ENCODE measurements at regions not wholly inside any gene's neighbourhood (a gene's known extent, or its start where the extent isn't known, plus 50 kb on each side); places are given as distances from the start of the nearest gene placed in this dataset.
"Not testable (repeated sequence)": the region's sequence is repeated elsewhere in the genome, so short reads cannot be mapped to it uniquely, and the experiment has no call there.

DNA sequence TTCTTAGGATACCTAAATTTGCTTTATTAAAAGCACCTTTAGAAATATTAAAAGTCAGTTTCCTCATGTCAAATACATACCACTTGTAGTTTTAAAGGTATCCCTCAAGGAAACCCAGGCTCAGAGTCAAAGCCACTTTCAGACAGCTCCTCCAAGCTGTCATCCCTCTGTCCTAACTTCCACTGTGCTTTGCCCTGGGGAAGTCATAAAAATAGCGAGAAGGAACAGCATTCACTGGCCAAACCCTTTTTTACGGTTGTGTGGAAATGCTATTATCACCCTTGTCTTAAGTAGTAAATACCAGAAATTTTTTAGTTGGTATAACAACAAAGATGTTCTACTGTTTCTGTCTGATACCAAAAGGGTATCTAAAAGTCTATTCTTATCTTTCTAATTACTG lies 680.5 kb downstream of the ZEB2 start:
- no peak overlapping the region for H3K27ac ChIP-seq (ENCODE audit: low read depth, low read length)
- H3K36me3 ChIP-seq (ENCODE audit: control insufficient read depth, insufficient read depth, low read length): no peaks in the 10 kb centered on the region
- H3K27me3 ChIP-seq (ENCODE audit: control insufficient read depth, insufficient read depth, low read length): no peaks in the 10 kb centered on the region
- H3K4me3 ChIP-seq (ENCODE audit: low read depth, low read length): no peak overlapping the region
- H3K4me1 ChIP-seq (ENCODE audit: control insufficient read depth, insufficient read depth, low read length): no peaks in the 10 kb centered on the region
- H3K9ac ChIP-seq (ENCODE audit: low read depth, low read length): no peak overlapping the region
- H3K9me3 ChIP-seq (ENCODE audit: control insufficient read depth, insufficient read depth, low read length): no peaks in the 10 kb centered on the region

DNA sequence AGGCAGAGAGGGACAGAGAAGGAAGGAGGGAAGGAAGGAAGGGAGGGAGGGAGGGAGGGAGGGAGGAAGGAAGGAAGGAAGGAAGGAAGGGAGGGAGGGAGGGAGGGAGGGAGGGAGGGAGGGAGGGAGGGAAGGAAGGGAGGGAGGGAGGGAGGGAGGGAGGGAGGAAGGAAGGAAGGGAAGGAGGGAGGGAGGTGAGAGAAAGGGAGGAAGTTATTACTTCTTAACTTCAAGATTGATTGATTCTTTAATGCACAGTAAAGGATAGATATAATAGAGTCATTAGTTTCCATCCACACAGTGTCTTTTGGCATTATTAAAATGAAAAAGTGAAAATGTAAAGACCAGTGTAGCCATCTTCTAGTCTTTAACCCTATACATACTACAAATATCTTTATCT lies 682.9 kb downstream of the ZEB2 start:
- not testable (repeated sequence) for H3K4me3 ChIP-seq (ENCODE audit: low read depth, low read length); H3K9me3 ChIP-seq (ENCODE audit: control insufficient read depth, insufficient read depth, low read length); H3K27me3 ChIP-seq (ENCODE audit: control insufficient read depth, insufficient read depth, low read length); H3K9ac ChIP-seq (ENCODE audit: low read depth, low read length); H3K36me3 ChIP-seq (ENCODE audit: control insufficient read depth, insufficient read depth, low read length); H3K27ac ChIP-seq (ENCODE audit: low read depth, low read length)
- H3K4me1 ChIP-seq (ENCODE audit: control insufficient read depth, insufficient read depth, low read length): peaks cover 17% of the 10 kb centered on the region

DNA sequence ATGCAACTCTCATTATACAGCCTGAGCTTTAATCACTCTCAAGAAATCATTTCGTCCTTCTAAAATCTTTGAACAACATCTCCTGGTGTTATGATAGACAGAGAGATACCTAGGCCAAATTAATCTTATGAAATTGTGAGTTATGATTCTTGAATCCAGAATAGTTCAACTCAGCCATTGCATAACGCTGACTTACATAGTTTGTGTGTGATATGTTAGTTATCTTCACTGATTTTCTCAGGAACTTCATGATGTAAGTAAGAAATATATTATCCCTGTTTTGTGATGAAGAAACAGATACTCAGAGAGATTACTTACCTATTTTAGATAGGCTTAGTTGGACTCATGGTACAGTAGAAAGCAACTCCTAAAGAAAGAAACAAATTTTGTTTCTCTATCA lies 684.4 kb downstream of the ZEB2 start:
- no peaks in the 10 kb centered on the region for H3K27me3 ChIP-seq (ENCODE audit: control insufficient read depth, insufficient read depth, low read length)
- H3K4me1 ChIP-seq (ENCODE audit: control insufficient read depth, insufficient read depth, low read length): peaks cover 21% of the 10 kb centered on the region
- no peak overlapping the region for H3K4me3 ChIP-seq (ENCODE audit: low read depth, low read length)
- no peaks in the 10 kb centered on the region for H3K36me3 ChIP-seq (ENCODE audit: control insufficient read depth, insufficient read depth, low read length)
- H3K9ac ChIP-seq (ENCODE audit: low read depth, low read length): no peak overlapping the region
- H3K9me3 ChIP-seq (ENCODE audit: control insufficient read depth, insufficient read depth, low read length): no peaks in the 10 kb centered on the region
- H3K27ac ChIP-seq (ENCODE audit: low read depth, low read length): no peak overlapping the region

DNA sequence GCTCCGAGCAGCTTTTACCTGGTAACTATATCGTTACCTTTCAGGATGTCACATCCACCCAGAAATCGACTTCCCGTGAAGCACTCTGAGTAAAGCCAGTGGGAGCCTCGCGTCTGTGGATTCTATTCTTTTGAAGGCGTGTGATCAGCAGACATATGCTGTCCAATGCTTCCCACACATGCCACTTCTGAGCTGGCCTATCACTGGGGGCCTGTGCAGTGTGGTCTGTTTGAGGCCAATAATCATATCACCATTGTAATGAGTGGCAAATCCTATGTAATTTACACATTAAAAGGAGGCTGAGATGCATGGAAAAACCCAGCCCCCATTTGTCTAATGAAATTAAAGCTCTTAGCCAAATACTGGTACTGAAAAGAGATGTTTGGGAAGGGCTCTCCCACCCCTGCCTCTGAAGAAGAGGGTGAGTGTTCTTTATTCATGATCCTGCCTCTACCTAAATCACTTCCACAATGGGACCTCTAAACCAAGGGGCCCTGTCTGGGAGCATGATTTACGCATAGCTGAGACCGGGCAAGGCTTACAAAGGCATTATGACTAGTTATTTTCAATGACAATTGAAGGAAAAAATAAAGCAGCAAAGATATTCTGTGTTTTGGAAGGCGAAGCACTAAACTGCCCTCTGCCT lies 686.8 kb downstream of the ZEB2 start:
- peaks cover 21% of the 10 kb centered on the region for H3K4me1 ChIP-seq (ENCODE audit: control insufficient read depth, insufficient read depth, low read length)
- no peaks in the 10 kb centered on the region for H3K27me3 ChIP-seq (ENCODE audit: control insufficient read depth, insufficient read depth, low read length)
- H3K4me3 ChIP-seq (ENCODE audit: low read depth, low read length): no peak overlapping the region
- H3K36me3 ChIP-seq (ENCODE audit: control insufficient read depth, insufficient read depth, low read length): no peaks in the 10 kb centered on the region
- H3K9ac ChIP-seq (ENCODE audit: low read depth, low read length): no peak overlapping the region
- no peaks in the 10 kb centered on the region for H3K9me3 ChIP-seq (ENCODE audit: control insufficient read depth, insufficient read depth, low read length)
- H3K27ac ChIP-seq (ENCODE audit: low read depth, low read length): no peak overlapping the region

DNA sequence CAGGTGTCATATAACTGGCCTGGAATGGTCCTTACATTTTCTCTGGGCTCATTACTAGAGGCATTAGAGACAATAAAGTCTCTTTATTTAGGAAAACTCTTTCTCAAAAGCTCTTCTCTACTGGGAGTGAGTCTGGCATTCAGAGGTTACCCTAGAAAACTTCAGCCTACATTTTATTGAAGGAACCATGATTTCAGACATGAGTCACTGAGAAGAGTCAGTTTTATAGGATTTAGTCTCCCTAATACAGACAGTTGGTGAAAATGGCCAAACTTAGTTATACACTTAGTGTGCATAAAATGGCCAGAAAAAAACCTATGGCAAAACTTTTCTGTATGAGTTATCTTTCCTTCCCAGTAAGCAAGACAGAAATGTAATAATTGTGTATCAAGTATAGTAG lies 689.4 kb downstream of the ZEB2 start:
- H3K4me3 ChIP-seq (ENCODE audit: low read depth, low read length): no peak overlapping the region
- H3K27ac ChIP-seq (ENCODE audit: low read depth, low read length): no peak overlapping the region
- H3K9me3 ChIP-seq (ENCODE audit: control insufficient read depth, insufficient read depth, low read length): no peaks in the 10 kb centered on the region
- no peaks in the 10 kb centered on the region for H3K36me3 ChIP-seq (ENCODE audit: control insufficient read depth, insufficient read depth, low read length)
- no peak overlapping the region for H3K9ac ChIP-seq (ENCODE audit: low read depth, low read length)
- no peaks in the 10 kb centered on the region for H3K27me3 ChIP-seq (ENCODE audit: control insufficient read depth, insufficient read depth, low read length)
- peaks cover 26% of the 10 kb centered on the region for H3K4me1 ChIP-seq (ENCODE audit: control insufficient read depth, insufficient read depth, low read length)

DNA sequence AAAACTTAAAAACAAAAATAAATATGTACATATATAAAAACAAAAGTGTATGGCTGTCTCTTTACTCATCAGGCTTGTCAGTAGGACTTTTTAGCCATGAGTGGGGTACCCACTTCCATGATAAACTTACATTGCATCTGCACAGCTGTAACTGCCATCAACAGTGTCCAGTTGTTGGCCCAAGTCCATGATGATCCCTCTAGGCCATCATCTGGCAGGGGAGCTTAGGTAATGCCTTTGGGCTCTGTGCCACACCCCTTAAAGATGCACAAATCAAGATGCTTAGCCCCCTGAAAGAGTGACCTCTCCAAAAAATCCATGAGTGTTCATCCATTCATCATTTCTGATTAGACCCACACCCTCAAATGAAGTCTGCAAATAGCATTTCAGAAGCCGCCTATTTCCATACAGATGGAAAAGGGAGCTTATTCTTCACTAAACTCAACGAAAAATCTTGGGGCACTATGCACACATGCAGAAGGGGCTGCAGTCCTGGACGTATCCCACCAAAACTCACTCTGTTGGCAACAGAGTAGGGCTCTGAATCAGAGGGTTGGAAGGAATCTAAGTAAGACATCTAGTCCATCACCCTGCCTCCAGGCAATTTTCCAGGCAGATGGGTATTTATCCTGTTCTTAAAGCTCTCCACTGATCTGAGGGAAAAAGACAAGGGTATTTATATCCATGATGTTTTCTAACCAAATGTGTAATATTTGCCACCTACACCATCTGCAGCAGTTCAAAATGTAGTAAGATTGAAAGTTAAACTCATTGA lies 691.0 kb downstream of the ZEB2 start:
- Histone ChIP-seq H3K27me3 (ENCODE audit: control insufficient read depth, insufficient read depth, low read length) (no peaks in the 10 kb centered on the region), H3K4me1 (ENCODE audit: control insufficient read depth, insufficient read depth, low read length) (peaks cover 40% of the 10 kb centered on the region), H3K9ac (ENCODE audit: low read depth, low read length) (no peak overlapping the region), H3K9me3 (ENCODE audit: control insufficient read depth, insufficient read depth, low read length) (no peaks in the 10 kb centered on the region), H3K4me3 (ENCODE audit: low read depth, low read length) (no peak overlapping the region), H3K27ac (ENCODE audit: low read depth, low read length) (no peak overlapping the region), H3K36me3 (ENCODE audit: control insufficient read depth, insufficient read depth, low read length) (no peaks in the 10 kb centered on the region)

DNA sequence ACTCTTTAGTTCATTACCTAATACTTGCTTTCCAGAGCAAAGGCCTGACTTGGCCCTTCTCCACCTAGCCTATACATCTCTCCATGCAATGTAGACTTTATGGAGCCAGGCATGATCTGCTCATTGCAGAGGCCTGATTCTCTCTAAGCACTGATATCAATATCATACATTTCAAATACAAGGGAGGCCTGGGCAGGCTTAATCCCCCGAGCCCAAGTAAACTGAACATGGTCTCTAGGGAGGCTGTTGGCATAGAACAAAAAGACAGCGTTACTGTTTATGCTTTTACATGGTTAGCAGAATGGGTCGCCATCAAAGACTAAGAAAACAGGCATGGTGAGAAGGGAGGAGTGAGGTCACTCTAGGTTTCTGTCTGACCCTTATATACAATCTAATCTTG lies 695.1 kb downstream of the ZEB2 start:
- Histone ChIP-seq H3K4me3 (ENCODE audit: low read depth, low read length) (no peak overlapping the region), H3K27ac (ENCODE audit: low read depth, low read length) (peak overlapping the region; percentile 32), H3K9me3 (ENCODE audit: control insufficient read depth, insufficient read depth, low read length) (no peaks in the 10 kb centered on the region), H3K9ac (ENCODE audit: low read depth, low read length) (no peak overlapping the region), H3K27me3 (ENCODE audit: control insufficient read depth, insufficient read depth, low read length) (no peaks in the 10 kb centered on the region), H3K4me1 (ENCODE audit: control insufficient read depth, insufficient read depth, low read length) (peaks cover 24% of the 10 kb centered on the region), H3K36me3 (ENCODE audit: control insufficient read depth, insufficient read depth, low read length) (no peaks in the 10 kb centered on the region)

DNA sequence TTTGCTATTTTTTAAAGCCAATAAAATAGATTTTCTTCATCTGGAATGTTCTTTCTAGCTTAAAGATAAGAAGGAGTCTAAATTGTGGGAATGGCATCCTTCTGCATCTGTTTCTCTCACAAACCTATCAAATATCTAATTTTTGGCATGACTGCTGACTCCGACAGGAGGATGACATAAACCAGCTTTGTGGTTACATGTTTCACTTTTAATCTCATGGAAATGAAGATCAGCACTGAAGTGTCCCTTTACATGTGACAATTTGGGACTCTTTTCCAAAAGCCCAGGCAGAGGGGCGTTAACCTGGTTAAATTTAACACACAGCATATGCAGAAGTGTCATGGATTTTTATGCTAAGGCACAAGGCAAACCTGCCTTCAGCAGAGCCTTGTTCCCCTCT lies 694.7 kb downstream of the ARHGAP15 start:
- Histone ChIP-seq H3K9ac (ENCODE audit: low read depth, low read length) (no peak overlapping the region), H3K27ac (ENCODE audit: low read depth, low read length) (no peak overlapping the region), H3K9me3 (ENCODE audit: control insufficient read depth, insufficient read depth, low read length) (no peaks in the 10 kb centered on the region)

DNA sequence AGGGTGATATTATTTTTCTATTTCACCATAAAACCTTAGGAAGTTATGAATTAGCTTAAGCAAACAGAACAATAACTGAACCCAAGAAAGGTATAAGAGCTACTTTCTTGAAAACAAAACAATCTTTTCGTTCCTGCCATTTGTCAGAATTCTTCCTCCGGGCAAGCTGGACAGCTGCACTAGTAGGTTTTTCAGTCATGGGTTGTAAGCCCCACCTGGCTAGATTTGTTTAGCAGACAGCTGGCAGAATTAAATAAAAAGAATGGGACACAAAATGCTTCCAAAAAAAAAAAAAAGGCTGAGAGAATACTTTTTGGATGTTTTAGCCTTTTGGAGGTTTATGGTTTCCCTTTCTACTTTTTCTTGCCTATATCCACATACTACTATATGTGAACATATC lies 694.1 kb downstream of the ARHGAP15 start:
- no peaks in the 10 kb centered on the region for H3K27me3 ChIP-seq (ENCODE audit: control insufficient read depth, insufficient read depth, low read length)
- H3K27ac ChIP-seq (ENCODE audit: low read depth, low read length): no peak overlapping the region

More for the DNA sequence above, 694.7 kb downstream of the ARHGAP15 start:
- H3K36me3 ChIP-seq (ENCODE audit: control insufficient read depth, insufficient read depth, low read length): no peaks in the 10 kb centered on the region
- no peaks in the 10 kb centered on the region for H3K27me3 ChIP-seq (ENCODE audit: control insufficient read depth, insufficient read depth, low read length)
- H3K4me1 ChIP-seq (ENCODE audit: control insufficient read depth, insufficient read depth, low read length): peaks cover 27% of the 10 kb centered on the region
- no peak overlapping the region for H3K4me3 ChIP-seq (ENCODE audit: low read depth, low read length)

DNA sequence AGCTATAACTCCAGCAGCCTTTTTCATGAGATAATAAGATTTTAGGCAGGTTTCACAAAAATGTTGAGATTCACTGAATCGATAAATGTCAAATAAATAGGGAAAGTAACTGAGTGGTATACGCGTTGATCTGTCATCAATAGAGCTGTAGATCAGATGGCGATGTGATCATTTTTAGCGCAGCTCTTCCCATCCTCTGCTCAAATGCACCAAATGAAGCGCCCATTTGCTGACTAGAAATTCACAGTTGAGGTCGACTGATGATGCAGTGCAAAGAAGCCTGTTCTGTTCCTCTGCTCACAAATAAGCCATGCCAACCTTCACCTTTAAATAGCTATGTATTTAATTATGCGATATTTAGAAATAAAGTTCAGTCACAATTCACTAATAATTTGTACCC lies 693.5 kb downstream of the ARHGAP15 start:
- no peak overlapping the region for H3K4me3 ChIP-seq (ENCODE audit: low read depth, low read length)
- no peaks in the 10 kb centered on the region for H3K27me3 ChIP-seq (ENCODE audit: control insufficient read depth, insufficient read depth, low read length)
- no peaks in the 10 kb centered on the region for H3K36me3 ChIP-seq (ENCODE audit: control insufficient read depth, insufficient read depth, low read length)
- H3K9me3 ChIP-seq (ENCODE audit: control insufficient read depth, insufficient read depth, low read length): no peaks in the 10 kb centered on the region
- H3K9ac ChIP-seq (ENCODE audit: low read depth, low read length): no peak overlapping the region
- H3K4me1 ChIP-seq (ENCODE audit: control insufficient read depth, insufficient read depth, low read length): peaks cover 27% of the 10 kb centered on the region
- no peak overlapping the region for H3K27ac ChIP-seq (ENCODE audit: low read depth, low read length)

More for the DNA sequence above, 694.1 kb downstream of the ARHGAP15 start:
- Histone ChIP-seq H3K36me3 (ENCODE audit: control insufficient read depth, insufficient read depth, low read length) (no peaks in the 10 kb centered on the region), H3K9me3 (ENCODE audit: control insufficient read depth, insufficient read depth, low read length) (no peaks in the 10 kb centered on the region), H3K4me3 (ENCODE audit: low read depth, low read length) (no peak overlapping the region), H3K9ac (ENCODE audit: low read depth, low read length) (no peak overlapping the region), H3K4me1 (ENCODE audit: control insufficient read depth, insufficient read depth, low read length) (peaks cover 27% of the 10 kb centered on the region)

DNA sequence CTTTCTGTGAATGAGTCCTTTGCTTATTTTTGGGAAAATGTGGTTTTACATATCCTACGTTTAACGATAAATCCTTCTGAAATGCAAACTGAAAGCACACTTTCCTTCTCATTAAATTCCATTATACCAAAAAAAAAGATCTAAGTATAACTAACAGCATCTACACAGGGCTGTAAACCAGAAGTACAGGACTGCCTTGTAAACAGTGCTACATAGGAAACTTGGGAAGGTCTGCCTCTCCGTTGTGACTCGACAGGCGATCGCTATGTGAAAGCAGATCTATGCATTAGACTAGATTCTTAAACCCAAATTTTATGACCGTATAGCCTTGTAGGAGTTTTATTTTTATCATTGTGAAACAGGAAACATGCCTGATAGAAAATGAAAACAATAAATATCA lies 690.5 kb downstream of the ARHGAP15 start:
- Histone ChIP-seq H3K27ac (ENCODE audit: low read depth, low read length) (no peak overlapping the region), H3K4me3 (ENCODE audit: low read depth, low read length) (no peak overlapping the region), H3K9ac (ENCODE audit: low read depth, low read length) (no peak overlapping the region), H3K36me3 (ENCODE audit: control insufficient read depth, insufficient read depth, low read length) (no peaks in the 10 kb centered on the region), H3K9me3 (ENCODE audit: control insufficient read depth, insufficient read depth, low read length) (no peaks in the 10 kb centered on the region), H3K4me1 (ENCODE audit: control insufficient read depth, insufficient read depth, low read length) (peaks cover 23% of the 10 kb centered on the region), H3K27me3 (ENCODE audit: control insufficient read depth, insufficient read depth, low read length) (no peaks in the 10 kb centered on the region)

Data from HUES48 (cell line).